Activated naive CD8-positive, alpha-beta T cell (primary cell): ENCODE measurements at regions not wholly inside any gene's neighbourhood (a gene's known extent, or its start where the extent isn't known, plus 50 kb on each side); places are given as distances from the start of the nearest gene placed in this dataset.
"Not testable (repeated sequence)": the region's sequence is repeated elsewhere in the genome, so short reads cannot be mapped to it uniquely, and the experiment has no call there.

ENCODE experiments used
- H3K27ac Mint-ChIP-seq: one replicate; pipeline ENCODE4 v1.8.0; 2021; ENCODE audit warnings: mixed read lengths
- H3K27me3 Mint-ChIP-seq: one replicate; pipeline ENCODE4 v1.8.0; 2021; ENCODE audit warnings: mixed read lengths
- H3K36me3 Mint-ChIP-seq: one replicate; pipeline ENCODE4 v1.8.0; 2021; ENCODE audit warnings: mixed read lengths
- H3K4me1 Mint-ChIP-seq: one replicate; pipeline ENCODE4 v1.8.0; 2021; ENCODE audit warnings: low read depth, mixed read lengths
- H3K4me3 Mint-ChIP-seq: one replicate; pipeline ENCODE4 v1.8.0; 2021; ENCODE audit warnings: mild to moderate bottlenecking, mixed read lengths
- H3K9me3 Mint-ChIP-seq: one replicate; pipeline ENCODE4 v1.8.0; 2021; ENCODE audit warnings: low read depth, mixed read lengths

DNA sequence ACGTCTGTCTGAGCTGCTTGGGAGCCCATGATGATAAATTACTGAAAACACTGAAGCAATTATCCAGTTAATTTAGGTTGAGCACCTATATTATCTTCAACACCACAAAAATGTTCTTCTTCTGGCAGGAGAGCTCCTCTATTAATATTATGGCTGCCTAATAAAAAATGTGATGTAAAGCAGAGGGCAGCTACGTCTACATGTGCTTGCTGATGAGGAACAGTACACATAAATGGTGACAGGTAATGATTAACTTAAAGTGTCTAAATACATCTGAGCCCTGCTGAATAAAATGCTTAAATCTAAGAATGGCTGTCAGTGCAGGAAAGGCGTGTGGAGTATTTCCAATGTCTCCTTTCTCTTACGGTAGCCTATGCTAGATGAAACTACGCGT, 131.3 kb upstream of the NR3C1 start:
- H3K9me3 Mint-ChIP-seq = peaks cover 7% of the 10 kb centered on the region
- H3K27ac Mint-ChIP-seq = no peak overlapping the region
- H3K36me3 Mint-ChIP-seq = no peaks in the 10 kb centered on the region
- no peaks in the 10 kb centered on the region for H3K4me1 Mint-ChIP-seq
- H3K27me3 Mint-ChIP-seq = peaks cover 2% of the 10 kb centered on the region
- H3K4me3 Mint-ChIP-seq = no peak overlapping the region

DNA sequence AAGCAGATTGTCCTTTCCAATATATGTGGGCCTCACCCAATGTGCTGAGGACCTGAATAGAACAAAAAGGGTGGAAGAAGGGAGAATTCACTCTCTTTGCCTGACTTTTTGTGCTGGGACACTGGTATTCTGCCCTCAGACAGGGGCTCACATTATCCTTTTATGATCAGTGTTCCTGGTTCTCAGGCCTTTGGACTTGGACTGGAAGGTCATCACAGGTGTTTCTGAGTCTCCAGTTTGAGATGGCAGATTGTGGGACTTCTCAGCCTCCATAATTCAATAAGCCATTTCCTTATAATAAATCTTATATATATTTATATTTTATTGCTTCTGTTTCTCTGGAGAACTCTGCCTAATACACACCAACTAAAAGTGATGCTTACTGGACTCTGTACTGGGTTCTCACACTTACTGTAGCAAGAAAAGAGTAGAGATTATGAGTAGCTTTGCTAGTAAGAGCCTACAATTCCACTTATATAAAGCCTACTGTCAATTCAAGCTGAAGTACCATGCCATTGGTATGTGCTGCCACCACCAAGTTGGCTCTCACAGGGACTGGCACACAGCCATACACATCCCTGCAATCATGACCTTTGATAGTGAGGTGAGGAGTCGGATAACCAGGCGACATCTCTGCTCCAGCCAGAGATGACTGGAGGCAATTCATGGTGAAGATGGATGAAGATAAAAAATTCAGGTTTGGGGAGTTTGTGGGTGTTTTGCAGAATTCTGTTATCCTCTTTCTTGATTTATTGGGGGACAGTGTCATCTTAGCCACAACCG, 130.7 kb upstream of the NR3C1 start:
- Mint-ChIP-seq H3K27ac (no peak overlapping the region), H3K9me3 (peaks cover under 1% of the 10 kb centered on the region)

DNA sequence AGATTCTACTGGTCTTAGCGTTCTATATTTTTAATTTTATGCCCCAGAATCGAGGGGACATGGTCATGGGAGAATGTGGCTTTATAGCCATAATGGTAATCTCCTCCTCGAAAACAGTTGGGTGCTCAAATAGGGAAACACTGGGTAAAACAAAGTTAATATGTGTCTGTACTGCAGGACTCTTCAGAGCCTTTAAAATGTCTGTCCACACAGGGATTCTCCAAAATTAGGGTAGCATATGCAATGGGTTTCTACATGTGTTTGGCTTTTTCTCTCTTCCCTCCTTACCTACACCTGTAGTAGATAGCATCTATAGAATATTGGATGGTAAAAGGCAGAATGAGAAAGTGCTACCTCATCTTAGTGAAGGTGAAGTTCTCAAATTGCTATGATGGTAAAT, 130.0 kb upstream of the NR3C1 start:
- no peak overlapping the region for H3K4me3 Mint-ChIP-seq
- no peaks in the 10 kb centered on the region for H3K9me3 Mint-ChIP-seq
- H3K4me1 Mint-ChIP-seq = no peaks in the 10 kb centered on the region
- no peaks in the 10 kb centered on the region for H3K36me3 Mint-ChIP-seq
- peaks cover 2% of the 10 kb centered on the region for H3K27me3 Mint-ChIP-seq
- no peak overlapping the region for H3K27ac Mint-ChIP-seq

More for the DNA sequence above, 130.7 kb upstream of the NR3C1 start:
- peaks cover 2% of the 10 kb centered on the region for H3K27me3 Mint-ChIP-seq
- H3K36me3 Mint-ChIP-seq = no peaks in the 10 kb centered on the region
- H3K4me3 Mint-ChIP-seq = no peak overlapping the region
- H3K4me1 Mint-ChIP-seq = no peaks in the 10 kb centered on the region

DNA sequence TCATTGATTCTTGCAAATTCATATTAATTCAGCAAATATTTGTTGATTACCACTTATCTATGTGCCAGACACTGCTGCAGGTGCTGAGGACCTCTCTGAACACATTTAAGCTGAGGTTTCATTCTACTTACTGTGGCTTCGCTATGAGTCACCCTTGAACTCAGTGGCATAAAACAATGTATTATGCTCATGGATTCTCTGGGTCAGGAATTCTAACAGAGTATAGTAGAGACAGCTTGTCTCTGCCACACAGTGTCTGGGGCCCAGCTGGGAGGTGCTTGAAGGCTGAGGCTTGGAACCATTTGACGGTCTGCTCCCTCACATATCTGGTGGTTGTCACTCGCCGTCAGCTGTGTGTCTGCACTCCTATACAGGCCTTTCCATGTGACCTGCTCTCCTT, 124.3 kb upstream of the NR3C1 start:
- H3K36me3 Mint-ChIP-seq = no peaks in the 10 kb centered on the region
- H3K4me3 Mint-ChIP-seq = no peak overlapping the region
- no peaks in the 10 kb centered on the region for H3K9me3 Mint-ChIP-seq
- no peaks in the 10 kb centered on the region for H3K4me1 Mint-ChIP-seq
- H3K27me3 Mint-ChIP-seq = peaks cover under 1% of the 10 kb centered on the region
- no peak overlapping the region for H3K27ac Mint-ChIP-seq

DNA sequence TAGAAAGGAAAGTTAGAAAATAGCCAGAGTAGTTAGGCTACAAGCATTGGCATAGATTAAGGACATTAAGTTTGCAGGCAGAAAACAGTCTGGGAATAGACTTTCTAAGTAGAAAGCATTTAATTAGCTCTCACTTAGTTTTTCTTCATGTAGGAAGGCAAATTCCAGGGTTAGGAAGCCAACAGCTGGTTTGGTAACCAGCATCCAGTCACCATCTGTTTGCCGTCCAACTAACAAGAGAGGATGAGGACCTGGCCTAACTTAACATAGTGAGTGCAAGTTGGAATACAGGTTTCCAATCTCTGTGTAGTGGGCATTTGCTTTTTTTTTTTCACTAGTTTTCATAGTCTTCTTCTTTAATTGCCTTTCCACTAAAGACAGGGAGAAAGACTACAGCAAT, 121.7 kb upstream of the NR3C1 start:
- H3K27ac Mint-ChIP-seq = no peak overlapping the region
- no peaks in the 10 kb centered on the region for H3K4me1 Mint-ChIP-seq
- H3K27me3 Mint-ChIP-seq = peaks cover 4% of the 10 kb centered on the region
- no peaks in the 10 kb centered on the region for H3K9me3 Mint-ChIP-seq
- H3K36me3 Mint-ChIP-seq = no peaks in the 10 kb centered on the region
- no peak overlapping the region for H3K4me3 Mint-ChIP-seq

DNA sequence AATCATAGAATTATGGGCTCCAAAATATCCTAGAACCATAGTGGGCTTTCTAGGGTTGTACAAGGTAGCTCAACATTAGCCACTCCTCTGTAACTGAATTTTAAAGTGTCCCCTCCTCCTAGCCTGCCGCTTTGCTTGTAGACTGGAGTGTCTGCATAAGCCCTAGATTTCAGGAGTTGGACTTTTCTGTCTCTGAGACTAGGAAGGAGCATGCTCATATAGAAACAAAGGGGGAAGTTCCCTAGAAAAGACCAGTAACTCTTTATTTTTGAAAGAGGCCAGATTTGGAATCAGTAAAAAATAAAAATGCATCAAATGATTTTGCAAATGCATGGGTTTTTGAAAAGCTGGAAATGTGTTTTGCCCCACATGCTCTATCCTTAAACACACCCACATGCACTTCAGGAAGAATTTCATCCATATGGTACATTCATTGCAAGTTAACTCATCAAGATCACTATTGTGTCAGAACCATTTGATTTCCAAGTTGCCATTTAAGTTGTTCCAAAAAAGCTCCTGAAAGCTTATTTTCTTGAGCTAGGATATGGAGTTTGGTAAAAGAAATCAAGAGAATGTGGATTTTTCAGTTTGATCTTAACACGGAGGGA, 121.0 kb upstream of the NR3C1 start:
- Mint-ChIP-seq H3K4me3 (no peak overlapping the region), H3K27ac (no peak overlapping the region), H3K9me3 (no peaks in the 10 kb centered on the region), H3K4me1 (no peaks in the 10 kb centered on the region), H3K27me3 (peaks cover 4% of the 10 kb centered on the region), H3K36me3 (no peaks in the 10 kb centered on the region)

DNA sequence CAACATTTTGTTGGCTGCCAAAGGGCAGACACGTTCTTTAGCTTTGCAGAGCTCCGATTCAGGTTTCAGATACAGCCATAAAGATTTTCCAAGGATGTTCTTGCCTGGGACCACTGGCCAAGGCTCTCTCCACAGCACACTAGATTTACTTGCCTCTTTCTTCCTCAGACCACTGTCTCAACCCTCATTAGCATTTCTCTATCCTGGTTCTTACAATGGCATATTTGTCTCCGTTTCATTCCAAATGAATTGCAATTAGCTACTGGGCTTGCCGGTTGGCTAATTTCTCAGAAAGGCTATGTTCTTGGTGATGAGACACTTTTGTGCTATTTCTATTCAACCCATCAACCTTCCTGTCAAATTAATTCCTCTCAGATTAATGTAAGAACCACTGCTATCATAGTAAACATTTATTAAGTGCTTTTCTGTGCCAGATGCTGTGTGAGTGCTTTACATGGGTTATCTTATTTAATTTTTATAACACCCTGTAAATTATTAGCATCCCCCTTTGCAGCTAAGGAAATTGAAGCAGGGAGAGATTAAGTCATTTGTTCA, 118.4 kb upstream of the NR3C1 start:
- no peak overlapping the region for H3K27ac Mint-ChIP-seq
- peaks cover 4% of the 10 kb centered on the region for H3K27me3 Mint-ChIP-seq
- H3K9me3 Mint-ChIP-seq = no peaks in the 10 kb centered on the region
- no peaks in the 10 kb centered on the region for H3K4me1 Mint-ChIP-seq
- H3K36me3 Mint-ChIP-seq = no peaks in the 10 kb centered on the region
- H3K4me3 Mint-ChIP-seq = no peak overlapping the region

DNA sequence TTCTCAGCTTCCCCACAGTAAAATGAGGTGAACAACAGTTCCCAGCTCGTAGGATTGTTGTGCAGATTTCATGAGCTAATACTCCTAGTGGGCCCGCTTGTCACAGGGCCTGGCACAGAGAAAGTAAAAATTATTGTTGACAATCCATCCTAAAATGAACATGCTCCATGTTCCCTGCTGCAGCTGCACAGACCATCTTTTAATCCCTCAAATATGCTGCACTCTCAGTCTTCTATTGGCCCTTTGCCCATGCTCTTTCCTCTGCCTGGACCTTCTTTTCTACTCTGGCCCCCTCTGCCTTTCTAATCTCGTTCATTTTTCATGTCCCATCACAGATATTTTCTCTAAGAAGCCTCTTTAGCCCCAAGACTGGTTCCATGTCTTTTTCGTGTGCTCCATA, 117.7 kb upstream of the NR3C1 start:
- peaks cover 4% of the 10 kb centered on the region for H3K27me3 Mint-ChIP-seq
- no peaks in the 10 kb centered on the region for H3K36me3 Mint-ChIP-seq
- H3K9me3 Mint-ChIP-seq = no peaks in the 10 kb centered on the region
- no peaks in the 10 kb centered on the region for H3K4me1 Mint-ChIP-seq
- H3K27ac Mint-ChIP-seq = no peak overlapping the region
- no peak overlapping the region for H3K4me3 Mint-ChIP-seq

DNA sequence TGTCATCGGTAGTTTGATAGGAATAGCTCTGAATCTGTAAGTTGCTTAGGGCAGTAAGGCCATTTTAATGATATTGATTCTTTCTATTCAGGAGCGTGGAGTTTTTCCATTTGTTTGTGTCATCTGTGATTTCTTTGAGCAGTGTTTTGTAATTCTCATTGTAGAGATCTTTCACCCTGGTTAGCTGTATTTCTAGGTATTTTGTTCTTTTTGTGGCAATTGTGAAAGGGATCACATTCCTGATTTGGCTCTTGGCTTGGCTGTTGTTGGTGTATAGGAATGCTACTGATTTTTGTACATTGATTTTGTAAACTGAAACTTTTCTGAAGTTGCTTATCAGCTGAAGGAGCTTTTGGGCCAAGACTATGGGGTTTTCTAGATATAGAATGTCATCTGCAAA, 115.7 kb upstream of the NR3C1 start:
- H3K4me1 Mint-ChIP-seq, H3K4me3 Mint-ChIP-seq, H3K27ac Mint-ChIP-seq, H3K36me3 Mint-ChIP-seq, H3K27me3 Mint-ChIP-seq, H3K9me3 Mint-ChIP-seq: not testable (repeated sequence)

DNA sequence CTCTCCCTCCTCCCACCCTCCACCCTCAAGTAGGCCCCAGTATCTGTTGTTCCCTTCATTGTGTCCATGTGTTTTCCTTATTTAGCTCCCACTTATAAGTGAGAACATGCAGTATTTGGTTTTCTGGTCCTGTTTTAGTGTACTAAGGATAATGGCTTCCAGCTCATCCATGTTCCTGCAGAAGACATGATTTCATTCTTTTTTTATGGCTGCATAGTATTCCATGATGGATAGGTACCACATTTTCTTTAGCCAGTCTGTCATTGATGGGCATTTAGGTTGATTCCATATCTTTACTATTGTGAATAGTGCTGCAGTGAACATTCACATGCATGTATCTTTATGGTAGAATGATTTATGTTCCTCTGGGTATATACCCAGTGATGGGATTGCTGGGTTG, 114.3 kb upstream of the NR3C1 start:
- H3K27me3 Mint-ChIP-seq, H3K4me3 Mint-ChIP-seq, H3K4me1 Mint-ChIP-seq, H3K9me3 Mint-ChIP-seq, H3K27ac Mint-ChIP-seq, H3K36me3 Mint-ChIP-seq: not testable (repeated sequence)

DNA sequence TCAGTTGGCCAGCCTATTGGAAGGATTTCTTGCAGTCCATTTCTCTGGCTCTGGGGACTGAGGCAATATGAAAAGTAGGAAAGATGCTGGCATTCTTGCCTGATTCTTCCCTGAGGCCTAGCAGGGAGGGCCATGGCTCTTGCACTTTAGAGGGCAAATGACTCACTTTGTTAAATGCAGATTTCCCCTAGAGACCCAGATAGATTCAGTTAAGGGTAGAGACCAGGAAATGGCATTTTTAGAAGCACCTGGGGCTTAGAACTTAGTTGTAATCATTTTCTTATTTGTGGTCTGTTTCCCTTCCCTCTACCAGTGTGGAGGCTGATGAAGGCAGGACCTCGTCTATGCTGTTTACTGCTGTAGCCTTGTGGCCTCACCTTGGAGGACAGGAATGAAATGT, 112.8 kb upstream of the NR3C1 start:
- H3K4me1 Mint-ChIP-seq = peaks cover 4% of the 10 kb centered on the region
- no peaks in the 10 kb centered on the region for H3K27me3 Mint-ChIP-seq

DNA sequence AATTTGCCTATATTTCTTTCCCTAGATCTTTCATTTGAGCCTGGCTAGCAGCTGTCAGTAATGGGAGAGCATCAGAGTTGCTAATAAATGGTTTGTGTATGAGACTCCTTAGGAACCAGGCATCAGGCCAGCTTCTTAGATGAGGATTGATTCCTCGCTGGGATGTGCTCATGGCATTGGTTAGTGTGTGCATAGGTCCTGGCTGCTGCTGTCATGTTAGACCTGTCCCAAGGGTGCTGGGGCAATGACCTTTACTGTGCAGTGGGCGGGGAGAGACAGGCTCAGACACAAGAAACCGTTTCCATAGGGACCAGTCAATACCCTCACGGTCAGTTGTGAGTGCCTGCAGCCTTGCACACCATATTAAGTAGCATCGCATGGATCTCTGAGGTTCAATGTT, 112.3 kb upstream of the NR3C1 start:
- H3K4me3 Mint-ChIP-seq = no peak overlapping the region

More for the DNA sequence above, 112.8 kb upstream of the NR3C1 start:
- no peak overlapping the region for H3K27ac Mint-ChIP-seq
- H3K36me3 Mint-ChIP-seq = no peaks in the 10 kb centered on the region
- H3K4me3 Mint-ChIP-seq = no peak overlapping the region
- H3K9me3 Mint-ChIP-seq = no peaks in the 10 kb centered on the region

DNA sequence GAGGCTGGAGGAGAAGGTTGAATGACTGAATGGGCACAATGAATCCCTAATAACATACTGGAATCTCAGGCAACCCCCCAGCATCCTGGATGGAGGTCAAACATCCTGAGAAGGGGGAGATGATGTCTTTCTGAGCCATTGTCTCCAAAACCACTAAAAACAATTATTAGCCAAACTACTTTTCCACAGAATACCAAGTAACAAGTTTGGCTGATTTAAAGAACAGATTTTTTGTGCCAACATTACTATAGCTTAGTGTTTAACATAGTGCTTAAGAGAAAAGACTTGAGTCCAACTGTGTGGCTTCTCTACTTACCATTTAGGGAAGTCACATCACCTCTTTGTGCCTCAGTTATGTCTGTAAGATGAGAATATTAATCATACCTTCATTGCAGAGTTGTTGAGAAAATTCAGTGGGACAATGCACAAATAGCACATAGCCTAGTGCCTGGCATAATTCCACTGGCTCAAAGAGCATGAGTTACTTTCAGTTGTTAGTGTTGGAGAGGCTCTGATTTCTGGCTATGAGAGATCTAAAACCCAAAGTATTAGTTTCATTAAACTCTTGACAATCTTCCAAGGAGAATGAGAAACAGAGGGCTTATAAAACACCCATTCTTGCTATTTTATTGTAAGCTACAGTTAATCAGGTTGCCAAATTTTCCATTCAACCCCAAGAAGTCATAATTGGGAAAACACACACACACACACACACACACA, 111.3 kb upstream of the NR3C1 start:
- H3K9me3 Mint-ChIP-seq = no peaks in the 10 kb centered on the region
- no peak overlapping the region for H3K4me3 Mint-ChIP-seq
- no peak overlapping the region for H3K27ac Mint-ChIP-seq
- H3K36me3 Mint-ChIP-seq = no peaks in the 10 kb centered on the region
- peaks cover 4% of the 10 kb centered on the region for H3K4me1 Mint-ChIP-seq
- H3K27me3 Mint-ChIP-seq = no peaks in the 10 kb centered on the region

More for the DNA sequence above, 112.3 kb upstream of the NR3C1 start:
- Mint-ChIP-seq H3K9me3 (no peaks in the 10 kb centered on the region), H3K27ac (no peak overlapping the region), H3K27me3 (no peaks in the 10 kb centered on the region), H3K4me1 (peaks cover 4% of the 10 kb centered on the region), H3K36me3 (no peaks in the 10 kb centered on the region)

DNA sequence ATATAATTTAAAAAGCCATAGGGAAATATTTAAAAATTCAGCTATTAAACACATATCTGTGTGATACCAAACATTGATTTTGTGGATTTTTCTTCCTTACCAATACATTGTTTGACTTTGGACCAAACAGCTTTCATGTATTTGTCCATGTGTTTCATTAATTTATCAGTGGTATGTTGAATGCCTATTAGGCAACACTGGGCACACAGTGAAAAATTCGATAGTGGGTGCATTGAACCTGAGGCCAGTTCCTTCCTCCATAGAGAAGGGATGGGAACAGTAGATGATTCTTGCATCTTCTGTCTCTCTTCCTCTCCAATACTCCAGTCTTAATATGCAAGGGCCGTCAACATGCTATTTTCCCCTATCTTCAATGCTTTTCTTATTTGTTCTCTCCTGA, 110.2 kb upstream of the NR3C1 start:
- Mint-ChIP-seq H3K27ac (no peak overlapping the region), H3K36me3 (no peaks in the 10 kb centered on the region), H3K9me3 (no peaks in the 10 kb centered on the region)

DNA sequence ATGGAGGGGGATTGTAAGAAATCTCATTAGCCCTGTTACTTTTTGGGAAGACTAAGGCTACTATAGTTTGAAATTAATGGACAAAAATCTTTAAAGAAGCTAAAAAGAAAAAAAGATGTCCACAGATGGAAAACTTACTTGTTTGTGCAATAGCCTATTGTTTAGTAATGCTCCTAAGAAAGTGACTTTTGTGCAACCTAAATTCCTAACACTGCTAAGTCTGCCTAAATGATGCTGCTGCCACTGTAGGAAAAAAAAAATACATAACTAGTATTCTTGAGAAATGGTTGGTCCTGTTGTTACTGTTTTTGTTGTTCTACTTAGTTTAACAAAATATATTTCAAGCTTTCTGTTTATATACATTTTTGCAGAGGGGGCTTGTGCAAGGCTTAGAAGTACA, 108.2 kb upstream of the NR3C1 start:
- Mint-ChIP-seq H3K4me3 (no peak overlapping the region), H3K36me3 (no peaks in the 10 kb centered on the region), H3K27ac (no peak overlapping the region), H3K27me3 (no peaks in the 10 kb centered on the region), H3K4me1 (peaks cover 4% of the 10 kb centered on the region), H3K9me3 (no peaks in the 10 kb centered on the region)

More for the DNA sequence above, 110.2 kb upstream of the NR3C1 start:
- Mint-ChIP-seq H3K27me3 (no peaks in the 10 kb centered on the region), H3K4me1 (peaks cover 4% of the 10 kb centered on the region), H3K4me3 (no peak overlapping the region)
